SK-N-SH (cell line): ENCODE measurements at regions not wholly inside any gene's neighbourhood (a gene's known extent, or its start where the extent isn't known, plus 50 kb on each side); places are given as distances from the start of the nearest gene placed in this dataset.
A peak's percentile ranks its signal among the peaks of the same experiment; 100 is the strongest.

Experiments
- CHD2 ChIP-seq: fragments of 150-350 bp; IDR thresholded peaks from 2 replicates; pipeline ENCODE4 v1.6.1; 2018; ENCODE audit warnings: low read length; ENCODE audit not compliant: partially characterized antibody
- CTCF ChIP-seq: fragments of 200-600 bp; sonication (generic); IDR thresholded peaks from 2 replicates; pipeline ENCODE4 v1.6.1; 2017; ENCODE audit warnings: antibody characterized with exemption, mild to moderate bottlenecking, moderate library complexity
- EP300 ChIP-seq, 2 experiments: IDR thresholded peaks; 2 replicates each; pipeline versions ENCODE4 v1.4.0 to v1.6.1; 2012; ENCODE audit warnings: borderline replicate concordance in 1 of 2, low read depth in 1 of 2, low read length in 1 of 2
- MAX ChIP-seq: IDR thresholded peaks from 2 replicates; pipeline ENCODE4 v1.4.0; 2012; ENCODE audit warnings: low read depth
- POLR2AphosphoS5 ChIP-seq: IDR thresholded peaks from 2 replicates; pipeline ENCODE4 v1.6.1; 2012; ENCODE audit warnings: low read depth, low read length
- RCOR1 ChIP-seq: fragments of 150-350 bp; IDR thresholded peaks from 2 replicates; pipeline ENCODE4 v1.6.1; 2017; ENCODE audit warnings: antibody characterized with exemption, low read length
- REST ChIP-seq: IDR thresholded peaks from 2 replicates; pipeline ENCODE4 v1.6.1; 2012; ENCODE audit warnings: mild to moderate bottlenecking, low read depth, low read length, moderate library complexity
- TAF1 ChIP-seq: IDR thresholded peaks from 2 replicates; pipeline ENCODE4 v1.6.1; 2012; ENCODE audit warnings: low read depth, mild to moderate bottlenecking, low read length, moderate library complexity, borderline replicate concordance
- TCF12 ChIP-seq: IDR thresholded peaks from 2 replicates; pipeline ENCODE4 v1.4.0; 2012
- YY1 ChIP-seq: IDR thresholded peaks from 2 replicates; pipeline ENCODE4 v1.4.0; 2012; ENCODE audit warnings: low read depth, mild to moderate bottlenecking

- TF ChIP-seq CTCF, result peak; percentile 61
- TF ChIP-seq REST, result no peak
- no peak for TF ChIP-seq TAF1
- no peak for TF ChIP-seq YY1
- no peak for TF ChIP-seq CHD2
- no peak for TF ChIP-seq TCF12
- TF ChIP-seq EP300 (IDR thresholded peaks at IDR 0.05; ENCODE audit: borderline replicate concordance in 1 of 2, low read depth in 1 of 2, low read length in 1 of 2), result no peak
- no peak for TF ChIP-seq POLR2AphosphoS5
- TF ChIP-seq RCOR1, result no peak
- TF ChIP-seq MAX, result no peak
Measured at GRCh38 chr6:92810913-92811312, 608.4 kb downstream of the EPHA7 start.
